Hepatocyte (in vitro differentiated cells): ENCODE measurements at regions not wholly inside any gene's neighbourhood (a gene's known extent, or its start where the extent isn't known, plus 50 kb on each side); places are given as distances from the start of the nearest gene placed in this dataset.

ENCODE experiments used
- EZH2 ChIP-seq: fragments of 200-600 bp; sonication (generic); IDR thresholded peaks from 2 replicates; pipeline ENCODE4 v1.6.1; 2016; ENCODE audit warnings: antibody characterized with exemption, mild to moderate bottlenecking, borderline replicate concordance
- EZH2phosphoT487 ChIP-seq: fragments of 200-600 bp; sonication (generic); IDR thresholded peaks from one replicate; pipeline ENCODE4 v1.6.1; 2018; ENCODE audit warnings: antibody characterized with exemption, mild to moderate bottlenecking, low read depth, moderate library complexity; ENCODE audit not compliant: unreplicated experiment, severe bottlenecking
- TF ChIP-seq, protein P1 (sequence below): fragments of 200-600 bp; sonication (generic); IDR thresholded peaks from 2 replicates; pipeline ENCODE4 v1.5.1; 2016; ENCODE audit warnings: antibody characterized with exemption, mild to moderate bottlenecking; ENCODE audit not compliant: poor library complexity

DNA sequence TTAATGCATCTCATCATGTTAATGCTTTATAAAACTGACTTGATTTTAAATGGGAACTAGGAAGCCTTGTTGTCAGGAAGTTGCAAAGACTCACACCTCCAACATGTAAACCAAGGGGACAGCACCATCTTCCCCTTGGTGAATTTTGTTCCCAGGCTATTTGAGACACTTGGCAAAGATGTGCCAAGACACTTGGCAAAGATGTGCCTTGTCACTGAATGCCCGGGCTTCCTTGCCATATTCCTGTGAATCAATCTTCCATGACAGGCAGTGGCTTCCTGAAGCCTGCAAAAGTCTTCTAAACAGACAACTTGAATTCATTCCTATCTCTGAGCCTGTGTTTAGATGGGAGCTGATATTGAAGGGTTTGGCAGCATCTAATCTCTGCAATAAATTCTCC lies 465.4 kb upstream of the C16orf82 start:
- TF ChIP-seq, protein P1, sequence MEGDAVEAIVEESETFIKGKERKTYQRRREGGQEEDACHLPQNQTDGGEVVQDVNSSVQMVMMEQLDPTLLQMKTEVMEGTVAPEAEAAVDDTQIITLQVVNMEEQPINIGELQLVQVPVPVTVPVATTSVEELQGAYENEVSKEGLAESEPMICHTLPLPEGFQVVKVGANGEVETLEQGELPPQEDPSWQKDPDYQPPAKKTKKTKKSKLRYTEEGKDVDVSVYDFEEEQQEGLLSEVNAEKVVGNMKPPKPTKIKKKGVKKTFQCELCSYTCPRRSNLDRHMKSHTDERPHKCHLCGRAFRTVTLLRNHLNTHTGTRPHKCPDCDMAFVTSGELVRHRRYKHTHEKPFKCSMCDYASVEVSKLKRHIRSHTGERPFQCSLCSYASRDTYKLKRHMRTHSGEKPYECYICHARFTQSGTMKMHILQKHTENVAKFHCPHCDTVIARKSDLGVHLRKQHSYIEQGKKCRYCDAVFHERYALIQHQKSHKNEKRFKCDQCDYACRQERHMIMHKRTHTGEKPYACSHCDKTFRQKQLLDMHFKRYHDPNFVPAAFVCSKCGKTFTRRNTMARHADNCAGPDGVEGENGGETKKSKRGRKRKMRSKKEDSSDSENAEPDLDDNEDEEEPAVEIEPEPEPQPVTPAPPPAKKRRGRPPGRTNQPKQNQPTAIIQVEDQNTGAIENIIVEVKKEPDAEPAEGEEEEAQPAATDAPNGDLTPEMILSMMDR: no peak
- TF ChIP-seq EZH2 (no peak), EZH2phosphoT487 (no peak)
